ENCODE measurements at regions not wholly inside any gene's neighbourhood (a gene's known extent, or its start where the extent isn't known, plus 50 kb on each side); places are given as distances from the start of the nearest gene placed in this dataset.

GRCh38 chrX:127112726-127113125, 293.2 kb downstream of the PRR32 start:
- Histone ChIP-seq H3K4me3 (ENCODE audit: low read length) (no peak overlapping the region), H4K20me1 (ENCODE audit: insufficient read depth) (no peaks in the 10 kb centered on the region), H3K27me3 (ENCODE audit: insufficient read depth, low read depth, low read length) (no peaks in the 10 kb centered on the region)

GRCh38 chrX:127124871-127125270, 305.3 kb downstream of the PRR32 start:
- no peaks in the 10 kb centered on the region for H3K9me3 ChIP-seq (ENCODE audit: low read length)
- no peaks in the 10 kb centered on the region for H3K36me3 ChIP-seq (ENCODE audit: insufficient read depth, low read length)
- no peak overlapping the region for H3K4me3 ChIP-seq (ENCODE audit: low read length)
- no peaks in the 10 kb centered on the region for H3F3A ChIP-seq (ENCODE audit: insufficient read depth, low read length, poor library complexity, severe bottlenecking)
- H3K27me3 ChIP-seq (ENCODE audit: insufficient read depth, low read depth, low read length): no peaks in the 10 kb centered on the region
- H3K4me2 ChIP-seq (ENCODE audit: low read length): no peak overlapping the region
- no peak overlapping the region for H3K9ac ChIP-seq (ENCODE audit: low read length)
- H2AFZ ChIP-seq (ENCODE audit: low read depth, low read length): no peak overlapping the region
- TF ChIP-seq RAD21 (conservative IDR thresholded peaks at IDR 0.05) (no peak), EZH2 (IDR thresholded peaks at IDR 0.05; ENCODE audit: borderline replicate concordance, insufficient read depth, low read length, poor library complexity, severe bottlenecking) (no peak), MXI1 (conservative IDR thresholded peaks at IDR 0.05; ENCODE audit: poor library complexity, severe bottlenecking) (no peak), SMC3 (conservative IDR thresholded peaks at IDR 0.05; ENCODE audit: poor library complexity) (no peak), REST (IDR thresholded peaks at IDR 0.05; ENCODE audit: borderline replicate concordance) (no peak)
- no peaks in the 10 kb centered on the region for H3K79me2 ChIP-seq (replicated peaks; ENCODE audit: insufficient read depth, low read length)
- no peak overlapping the region for H3K27ac ChIP-seq (ENCODE audit: low read length)
- H3K9me2 ChIP-seq (ENCODE audit: insufficient read depth, low read length): no peaks in the 10 kb centered on the region
- no peaks in the 10 kb centered on the region for H4K20me1 ChIP-seq (ENCODE audit: insufficient read depth)

More at GRCh38 chrX:127112726-127113125, 293.2 kb downstream of the PRR32 start:
- H3K9me2 ChIP-seq (ENCODE audit: insufficient read depth, low read length): no peaks in the 10 kb centered on the region
- H3K27ac ChIP-seq (ENCODE audit: low read length): no peak overlapping the region
- no peaks in the 10 kb centered on the region for H3K79me2 ChIP-seq (replicated peaks; ENCODE audit: insufficient read depth, low read length)
- H3F3A ChIP-seq (ENCODE audit: insufficient read depth, low read length, poor library complexity, severe bottlenecking): no peaks in the 10 kb centered on the region
- no peak overlapping the region for H3K4me2 ChIP-seq (ENCODE audit: low read length)
- TF ChIP-seq RAD21 (conservative IDR thresholded peaks at IDR 0.05): no peak
- TF ChIP-seq EP300 (conservative IDR thresholded peaks at IDR 0.05; ENCODE audit: poor library complexity, severe bottlenecking): no peak
- TF ChIP-seq REST (IDR thresholded peaks at IDR 0.05; ENCODE audit: borderline replicate concordance): no peak
- no peak for TF ChIP-seq EZH2 (IDR thresholded peaks at IDR 0.05; ENCODE audit: borderline replicate concordance, insufficient read depth, low read length, poor library complexity, severe bottlenecking)
- no peak for TF ChIP-seq POLR2AphosphoS5 (IDR thresholded peaks at IDR 0.05)
- TF ChIP-seq SMC3 (conservative IDR thresholded peaks at IDR 0.05; ENCODE audit: poor library complexity): no peak
- no peak for TF ChIP-seq TAF1 (IDR thresholded peaks at IDR 0.05; ENCODE audit: low read depth)
- TF ChIP-seq CTCF (IDR thresholded peaks at IDR 0.05; ENCODE audit: poor library complexity, severe bottlenecking): no peak
- no peak for TF ChIP-seq MXI1 (conservative IDR thresholded peaks at IDR 0.05; ENCODE audit: poor library complexity, severe bottlenecking)
- no peaks in the 10 kb centered on the region for H3K36me3 ChIP-seq (ENCODE audit: insufficient read depth, low read length)
- no peak overlapping the region for H2AFZ ChIP-seq (ENCODE audit: low read depth, low read length)
- H3K9ac ChIP-seq (ENCODE audit: low read length): no peak overlapping the region
- H3K9me3 ChIP-seq (ENCODE audit: low read length): no peaks in the 10 kb centered on the region

All from neural cell (in vitro differentiated cells).